ENCODE measurements at regions not wholly inside any gene's neighbourhood (a gene's known extent, or its start where the extent isn't known, plus 50 kb on each side); places are given as distances from the start of the nearest gene placed in this dataset.
A peak's percentile ranks its signal among the peaks of the same experiment; 100 is the strongest.

GRCh38 chr6:75546381-75546780, 52.8 kb upstream of the FILIP1 start:
- DNase-seq = peak in 1 of 3 experiments; percentile 18

- no peak for DNase-seq
Measured at GRCh38 chr6:75550544-75551167, 51.0 kb upstream of the SENP6 start.

GRCh38 chr6:75551367-75551952, 50.2 kb upstream of the SENP6 start:
- no peak for DNase-seq
